HL-60 (cell line): ENCODE measurements at regions not wholly inside any gene's neighbourhood (a gene's known extent, or its start where the extent isn't known, plus 50 kb on each side); places are given as distances from the start of the nearest gene placed in this dataset.

Source experiments
- POLR2AphosphoS5 ChIP-seq: IDR thresholded peaks from 2 replicates; pipeline ENCODE4 v1.6.1; 2012; ENCODE audit warnings: low read depth
- SPI1 ChIP-seq: IDR thresholded peaks from 2 replicates; pipeline ENCODE4 v1.6.1; 2012; ENCODE audit warnings: low read depth, mild to moderate bottlenecking, borderline replicate concordance
- TF ChIP-seq, protein P1 (sequence below): IDR thresholded peaks from one replicate; pipeline ENCODE4 v1.5.1; 2011; ENCODE audit warnings: low read length, control low read depth, inconsistent platforms; ENCODE audit not compliant: insufficient read depth
- TF ChIP-seq, protein P2 (sequence below): IDR thresholded peaks from 2 replicates; pipeline ENCODE4 v1.6.1; 2012; ENCODE audit warnings: low read depth; ENCODE audit not compliant: insufficient replicate concordance

DNA sequence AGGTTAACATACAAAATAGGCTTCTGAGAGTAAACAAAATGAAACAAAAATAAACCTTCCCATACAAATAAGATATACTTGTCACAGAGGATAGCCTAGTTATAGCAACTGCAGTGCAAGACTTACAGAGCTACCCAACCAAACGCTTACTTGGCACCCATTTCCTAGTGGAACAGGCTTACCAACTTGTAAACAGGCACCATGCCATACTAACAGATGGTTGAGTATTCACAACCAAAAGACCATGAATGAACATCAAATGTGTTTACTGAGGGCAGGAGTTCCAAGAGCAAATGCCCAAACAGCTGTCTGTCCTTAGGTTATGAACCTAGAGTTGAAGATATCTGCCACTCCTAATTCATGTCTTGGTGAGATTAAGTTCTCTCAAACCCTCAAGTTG lies 2629.2 kb downstream of the PCDH7 start:
- TF ChIP-seq, protein P1, sequence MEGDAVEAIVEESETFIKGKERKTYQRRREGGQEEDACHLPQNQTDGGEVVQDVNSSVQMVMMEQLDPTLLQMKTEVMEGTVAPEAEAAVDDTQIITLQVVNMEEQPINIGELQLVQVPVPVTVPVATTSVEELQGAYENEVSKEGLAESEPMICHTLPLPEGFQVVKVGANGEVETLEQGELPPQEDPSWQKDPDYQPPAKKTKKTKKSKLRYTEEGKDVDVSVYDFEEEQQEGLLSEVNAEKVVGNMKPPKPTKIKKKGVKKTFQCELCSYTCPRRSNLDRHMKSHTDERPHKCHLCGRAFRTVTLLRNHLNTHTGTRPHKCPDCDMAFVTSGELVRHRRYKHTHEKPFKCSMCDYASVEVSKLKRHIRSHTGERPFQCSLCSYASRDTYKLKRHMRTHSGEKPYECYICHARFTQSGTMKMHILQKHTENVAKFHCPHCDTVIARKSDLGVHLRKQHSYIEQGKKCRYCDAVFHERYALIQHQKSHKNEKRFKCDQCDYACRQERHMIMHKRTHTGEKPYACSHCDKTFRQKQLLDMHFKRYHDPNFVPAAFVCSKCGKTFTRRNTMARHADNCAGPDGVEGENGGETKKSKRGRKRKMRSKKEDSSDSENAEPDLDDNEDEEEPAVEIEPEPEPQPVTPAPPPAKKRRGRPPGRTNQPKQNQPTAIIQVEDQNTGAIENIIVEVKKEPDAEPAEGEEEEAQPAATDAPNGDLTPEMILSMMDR: no peak
- TF ChIP-seq SPI1: no peak
- no peak for TF ChIP-seq POLR2AphosphoS5
- TF ChIP-seq, protein P2, sequence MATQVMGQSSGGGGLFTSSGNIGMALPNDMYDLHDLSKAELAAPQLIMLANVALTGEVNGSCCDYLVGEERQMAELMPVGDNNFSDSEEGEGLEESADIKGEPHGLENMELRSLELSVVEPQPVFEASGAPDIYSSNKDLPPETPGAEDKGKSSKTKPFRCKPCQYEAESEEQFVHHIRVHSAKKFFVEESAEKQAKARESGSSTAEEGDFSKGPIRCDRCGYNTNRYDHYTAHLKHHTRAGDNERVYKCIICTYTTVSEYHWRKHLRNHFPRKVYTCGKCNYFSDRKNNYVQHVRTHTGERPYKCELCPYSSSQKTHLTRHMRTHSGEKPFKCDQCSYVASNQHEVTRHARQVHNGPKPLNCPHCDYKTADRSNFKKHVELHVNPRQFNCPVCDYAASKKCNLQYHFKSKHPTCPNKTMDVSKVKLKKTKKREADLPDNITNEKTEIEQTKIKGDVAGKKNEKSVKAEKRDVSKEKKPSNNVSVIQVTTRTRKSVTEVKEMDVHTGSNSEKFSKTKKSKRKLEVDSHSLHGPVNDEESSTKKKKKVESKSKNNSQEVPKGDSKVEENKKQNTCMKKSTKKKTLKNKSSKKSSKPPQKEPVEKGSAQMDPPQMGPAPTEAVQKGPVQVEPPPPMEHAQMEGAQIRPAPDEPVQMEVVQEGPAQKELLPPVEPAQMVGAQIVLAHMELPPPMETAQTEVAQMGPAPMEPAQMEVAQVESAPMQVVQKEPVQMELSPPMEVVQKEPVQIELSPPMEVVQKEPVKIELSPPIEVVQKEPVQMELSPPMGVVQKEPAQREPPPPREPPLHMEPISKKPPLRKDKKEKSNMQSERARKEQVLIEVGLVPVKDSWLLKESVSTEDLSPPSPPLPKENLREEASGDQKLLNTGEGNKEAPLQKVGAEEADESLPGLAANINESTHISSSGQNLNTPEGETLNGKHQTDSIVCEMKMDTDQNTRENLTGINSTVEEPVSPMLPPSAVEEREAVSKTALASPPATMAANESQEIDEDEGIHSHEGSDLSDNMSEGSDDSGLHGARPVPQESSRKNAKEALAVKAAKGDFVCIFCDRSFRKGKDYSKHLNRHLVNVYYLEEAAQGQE: no peak
